Type B pancreatic cell (in vitro differentiated cells): ENCODE measurements at regions not wholly inside any gene's neighbourhood (a gene's known extent, or its start where the extent isn't known, plus 50 kb on each side); places are given as distances from the start of the nearest gene placed in this dataset.

Experiments
- DNase-seq: peaks from one replicate; pipeline ENCODE4 v3.0.0; 2021; ENCODE audit warnings: mixed read lengths; ENCODE audit not compliant: unreplicated experiment; ENCODE audit errors: extremely low spot score
- H3K27ac Mint-ChIP-seq: 2 replicates; pipeline ENCODE4 v1.8.0; 2021; ENCODE audit warnings: mild to moderate bottlenecking, mixed read lengths
- H3K27me3 Mint-ChIP-seq: 2 replicates; pipeline ENCODE4 v1.8.0; 2021; ENCODE audit warnings: mixed read lengths
- H3K36me3 Mint-ChIP-seq: 2 replicates; pipeline ENCODE4 v1.8.0; 2021; ENCODE audit warnings: mixed read lengths
- H3K4me1 Mint-ChIP-seq: one replicate; pipeline ENCODE4 v1.8.0; 2021; ENCODE audit warnings: mixed read lengths; ENCODE audit not compliant: unreplicated experiment
- H3K4me3 Mint-ChIP-seq: 2 replicates; pipeline ENCODE4 v1.8.0; 2021; ENCODE audit warnings: mild to moderate bottlenecking, mixed read lengths
- H3K9me3 Mint-ChIP-seq: 2 replicates; pipeline ENCODE4 v1.8.0; 2021; ENCODE audit warnings: mixed read lengths
- TF ChIP-seq, protein P1 (sequence below): fragments of 200-600 bp; sonication (generic); conservative IDR thresholded peaks from 2 replicates; pipeline ENCODE4 v1.5.0; 2021; ENCODE audit warnings: antibody characterized with exemption, mild to moderate bottlenecking

DNA sequence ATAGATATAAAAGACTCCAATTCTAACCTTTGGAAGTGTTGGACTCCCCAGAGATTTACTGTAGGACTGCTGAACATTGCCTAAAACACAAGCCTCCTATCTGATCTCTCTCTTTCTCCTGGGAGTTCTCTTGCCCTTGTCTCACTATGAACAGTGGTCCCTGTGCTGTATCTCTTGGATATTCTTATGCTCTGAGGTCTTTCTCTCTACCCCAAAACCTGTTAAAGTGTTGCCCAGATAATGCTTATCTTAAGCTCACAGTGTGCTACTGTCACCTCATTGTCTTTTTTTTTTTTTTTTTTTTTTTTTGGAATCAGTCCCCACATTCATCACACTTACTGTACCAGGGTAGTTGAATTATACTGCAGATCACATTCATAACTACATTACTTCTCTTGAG, 131.0 kb upstream of the CBLB start:
- Mint-ChIP-seq H3K9me3 (peaks cover 22% of the 10 kb centered on the region), H3K36me3 (no peaks in the 10 kb centered on the region), H3K4me3 (no peak overlapping the region), H3K4me1 (no peaks in the 10 kb centered on the region), H3K27me3 (no peaks in the 10 kb centered on the region), H3K27ac (no peak overlapping the region)
- DNase-seq, result no peak
- TF ChIP-seq, protein P1, sequence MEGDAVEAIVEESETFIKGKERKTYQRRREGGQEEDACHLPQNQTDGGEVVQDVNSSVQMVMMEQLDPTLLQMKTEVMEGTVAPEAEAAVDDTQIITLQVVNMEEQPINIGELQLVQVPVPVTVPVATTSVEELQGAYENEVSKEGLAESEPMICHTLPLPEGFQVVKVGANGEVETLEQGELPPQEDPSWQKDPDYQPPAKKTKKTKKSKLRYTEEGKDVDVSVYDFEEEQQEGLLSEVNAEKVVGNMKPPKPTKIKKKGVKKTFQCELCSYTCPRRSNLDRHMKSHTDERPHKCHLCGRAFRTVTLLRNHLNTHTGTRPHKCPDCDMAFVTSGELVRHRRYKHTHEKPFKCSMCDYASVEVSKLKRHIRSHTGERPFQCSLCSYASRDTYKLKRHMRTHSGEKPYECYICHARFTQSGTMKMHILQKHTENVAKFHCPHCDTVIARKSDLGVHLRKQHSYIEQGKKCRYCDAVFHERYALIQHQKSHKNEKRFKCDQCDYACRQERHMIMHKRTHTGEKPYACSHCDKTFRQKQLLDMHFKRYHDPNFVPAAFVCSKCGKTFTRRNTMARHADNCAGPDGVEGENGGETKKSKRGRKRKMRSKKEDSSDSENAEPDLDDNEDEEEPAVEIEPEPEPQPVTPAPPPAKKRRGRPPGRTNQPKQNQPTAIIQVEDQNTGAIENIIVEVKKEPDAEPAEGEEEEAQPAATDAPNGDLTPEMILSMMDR, result no peak

GRCh38 chr3:106001923-106002322, 133.1 kb upstream of the CBLB start:
- no peak for DNase-seq
- Mint-ChIP-seq H3K27me3 (no peaks in the 10 kb centered on the region), H3K4me1 (no peaks in the 10 kb centered on the region), H3K4me3 (no peak overlapping the region), H3K9me3 (peaks cover 14% of the 10 kb centered on the region), H3K36me3 (no peaks in the 10 kb centered on the region), H3K27ac (no peak overlapping the region)
- TF ChIP-seq, protein P1, result no peak

DNA sequence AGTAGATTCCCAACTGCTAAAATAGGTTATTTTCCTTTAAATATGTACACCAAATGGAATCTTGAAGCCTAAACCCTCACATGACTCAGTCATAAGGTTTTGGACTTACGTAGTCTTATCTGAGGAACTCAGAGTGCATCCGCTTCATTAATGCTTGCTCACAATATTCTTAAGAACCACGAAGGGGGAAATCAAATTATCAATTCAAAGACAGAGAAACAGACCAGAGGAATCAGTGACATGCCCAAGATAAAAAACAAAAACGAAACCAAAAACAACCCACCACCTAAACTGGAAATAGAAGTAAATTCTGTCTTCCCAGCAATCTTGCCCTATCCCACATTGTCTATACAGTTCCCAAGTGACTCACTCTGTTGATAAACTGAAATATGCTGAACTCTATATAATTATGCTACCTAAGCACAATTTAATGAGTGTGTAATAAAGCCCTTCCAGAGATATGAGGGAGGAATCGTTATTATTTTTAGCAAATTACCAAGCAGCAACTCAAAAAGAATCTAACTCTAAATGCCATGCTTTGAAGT, 135.4 kb upstream of the CBLB start:
- H3K9me3 Mint-ChIP-seq, result peaks cover 12% of the 10 kb centered on the region
- H3K36me3 Mint-ChIP-seq, result no peaks in the 10 kb centered on the region
- H3K27me3 Mint-ChIP-seq, result no peaks in the 10 kb centered on the region
- DNase-seq, result no peak
- TF ChIP-seq, protein P1, result no peak
- peaks cover 5% of the 10 kb centered on the region for H3K4me1 Mint-ChIP-seq
- H3K4me3 Mint-ChIP-seq, result no peak overlapping the region
- no peak overlapping the region for H3K27ac Mint-ChIP-seq

DNA sequence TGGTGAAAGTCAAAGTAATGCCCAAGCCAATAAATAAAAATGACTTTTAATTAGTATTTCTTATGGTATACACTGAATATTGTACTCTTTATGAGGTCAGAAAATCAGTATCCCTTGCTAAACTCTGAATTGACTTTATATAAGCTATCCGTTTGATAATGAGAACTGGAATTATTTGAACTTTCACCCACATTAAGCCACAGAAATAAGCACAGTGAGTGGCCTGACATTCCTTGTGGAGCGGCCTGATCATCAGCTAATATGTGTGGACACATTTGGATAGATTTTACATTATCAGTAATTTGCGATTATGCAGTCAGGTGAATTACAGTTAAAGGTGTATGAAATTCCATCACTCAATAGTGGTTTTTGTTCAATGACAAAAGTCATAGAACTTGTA, 136.0 kb upstream of the CBLB start:
- peaks cover 6% of the 10 kb centered on the region for H3K9me3 Mint-ChIP-seq
- DNase-seq, result no peak
- no peaks in the 10 kb centered on the region for H3K27me3 Mint-ChIP-seq
- TF ChIP-seq, protein P1, result no peak
- no peak overlapping the region for H3K4me3 Mint-ChIP-seq
- H3K4me1 Mint-ChIP-seq, result peaks cover 5% of the 10 kb centered on the region
- H3K36me3 Mint-ChIP-seq, result no peaks in the 10 kb centered on the region
- no peak overlapping the region for H3K27ac Mint-ChIP-seq

GRCh38 chr3:106006001-106006400, 137.2 kb upstream of the CBLB start:
- H3K4me1 Mint-ChIP-seq, result peaks cover 5% of the 10 kb centered on the region
- no peaks in the 10 kb centered on the region for H3K27me3 Mint-ChIP-seq
- H3K9me3 Mint-ChIP-seq, result peaks cover 8% of the 10 kb centered on the region
- H3K36me3 Mint-ChIP-seq, result no peaks in the 10 kb centered on the region
- TF ChIP-seq, protein P1, result no peak
- no peak for DNase-seq
- no peak overlapping the region for H3K4me3 Mint-ChIP-seq
- no peak overlapping the region for H3K27ac Mint-ChIP-seq

GRCh38 chr3:106006571-106006970, 137.8 kb upstream of the CBLB start:
- no peaks in the 10 kb centered on the region for H3K27me3 Mint-ChIP-seq
- peaks cover 8% of the 10 kb centered on the region for H3K9me3 Mint-ChIP-seq

More at GRCh38 chr3:106006571-106006970, 137.8 kb upstream of the CBLB start:
- DNase-seq, result no peak
- Mint-ChIP-seq H3K27ac (no peak overlapping the region), H3K36me3 (no peaks in the 10 kb centered on the region), H3K4me1 (peaks cover 5% of the 10 kb centered on the region), H3K4me3 (no peak overlapping the region)
- TF ChIP-seq, protein P1, result no peak
